ENCODE measurements at regions not wholly inside any gene's neighbourhood (a gene's known extent, or its start where the extent isn't known, plus 50 kb on each side); places are given as distances from the start of the nearest gene placed in this dataset.

DNA sequence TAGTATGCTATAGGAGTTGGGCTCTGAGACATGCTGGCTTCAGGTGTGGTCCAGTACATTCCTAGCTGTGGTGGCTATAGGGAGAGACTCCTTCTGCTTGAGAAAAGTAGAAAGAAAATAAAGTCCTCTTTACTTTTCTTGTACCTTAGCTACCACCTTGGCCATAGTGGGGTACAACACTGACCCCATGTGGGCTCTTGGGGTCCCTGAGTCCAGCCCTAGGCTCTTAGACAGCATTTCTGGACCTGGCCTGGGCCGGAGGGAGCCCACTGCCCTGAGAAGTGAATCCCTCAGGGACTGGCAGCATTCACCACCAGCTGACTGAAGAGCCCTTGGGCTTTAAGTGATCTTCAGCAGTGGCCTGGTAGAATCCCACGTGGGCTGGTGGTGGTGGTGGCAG lies 143.1 kb downstream of the SYT10 start:
- TF ChIP-seq, protein P1, sequence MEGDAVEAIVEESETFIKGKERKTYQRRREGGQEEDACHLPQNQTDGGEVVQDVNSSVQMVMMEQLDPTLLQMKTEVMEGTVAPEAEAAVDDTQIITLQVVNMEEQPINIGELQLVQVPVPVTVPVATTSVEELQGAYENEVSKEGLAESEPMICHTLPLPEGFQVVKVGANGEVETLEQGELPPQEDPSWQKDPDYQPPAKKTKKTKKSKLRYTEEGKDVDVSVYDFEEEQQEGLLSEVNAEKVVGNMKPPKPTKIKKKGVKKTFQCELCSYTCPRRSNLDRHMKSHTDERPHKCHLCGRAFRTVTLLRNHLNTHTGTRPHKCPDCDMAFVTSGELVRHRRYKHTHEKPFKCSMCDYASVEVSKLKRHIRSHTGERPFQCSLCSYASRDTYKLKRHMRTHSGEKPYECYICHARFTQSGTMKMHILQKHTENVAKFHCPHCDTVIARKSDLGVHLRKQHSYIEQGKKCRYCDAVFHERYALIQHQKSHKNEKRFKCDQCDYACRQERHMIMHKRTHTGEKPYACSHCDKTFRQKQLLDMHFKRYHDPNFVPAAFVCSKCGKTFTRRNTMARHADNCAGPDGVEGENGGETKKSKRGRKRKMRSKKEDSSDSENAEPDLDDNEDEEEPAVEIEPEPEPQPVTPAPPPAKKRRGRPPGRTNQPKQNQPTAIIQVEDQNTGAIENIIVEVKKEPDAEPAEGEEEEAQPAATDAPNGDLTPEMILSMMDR (IDR thresholded peaks at IDR 0.05; ENCODE audit: borderline replicate concordance, control extremely low read depth, extremely low read depth, insufficient read depth, missing control alignments) = no peak
- DNase-seq (ENCODE audit: low spot score) = no peak
- in situ Hi-C loops (cut with MboI; ENCODE audit: low sequenced_read_pairs, unreplicated experiment) = no loop called here

DNA sequence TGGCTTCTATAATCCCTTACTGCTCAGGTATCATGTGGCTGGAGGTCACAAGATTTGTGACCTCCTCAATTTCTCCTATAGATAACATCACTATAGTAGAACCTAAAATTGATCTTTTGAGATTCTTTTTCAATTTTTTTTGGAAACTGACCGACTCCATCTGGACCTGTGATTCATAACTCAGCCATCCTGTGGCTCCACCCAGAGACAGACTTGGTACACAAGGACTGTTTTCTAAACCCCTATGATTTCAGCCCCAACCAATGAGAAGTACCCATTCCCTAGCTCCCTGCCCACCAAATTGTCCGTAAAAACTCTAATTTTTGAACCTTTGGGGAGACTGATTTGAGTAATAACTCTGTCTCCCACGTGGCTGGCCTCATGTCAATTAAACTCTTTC lies 148.9 kb downstream of the SYT10 start:
- TF ChIP-seq, protein P1 (IDR thresholded peaks at IDR 0.05; ENCODE audit: borderline replicate concordance, control extremely low read depth, extremely low read depth, insufficient read depth, missing control alignments) = no peak
- in situ Hi-C loops (cut with MboI; ENCODE audit: low sequenced_read_pairs, unreplicated experiment) = no loop called here
- DNase-seq (ENCODE audit: low spot score) = no peak

DNA sequence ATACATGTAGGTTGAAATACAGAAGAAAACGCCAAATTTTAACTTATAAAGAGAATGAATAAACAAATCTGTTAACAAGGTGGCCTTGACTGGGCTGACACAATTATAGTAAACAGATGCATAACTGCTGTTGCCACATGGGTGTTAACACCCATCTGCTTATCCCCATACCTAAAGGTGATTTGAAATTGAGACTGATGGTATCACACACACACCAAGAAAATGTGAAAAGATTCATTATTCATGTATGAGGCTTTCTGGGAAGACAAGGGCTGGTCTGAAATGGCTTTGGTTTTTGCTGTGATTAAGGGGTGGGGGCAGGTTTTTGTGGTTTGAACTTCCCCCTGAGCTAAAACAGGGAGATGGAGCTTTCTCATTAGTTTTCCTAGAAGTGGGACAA lies 156.6 kb downstream of the SYT10 start:
- TF ChIP-seq, protein P1 (IDR thresholded peaks at IDR 0.05; ENCODE audit: borderline replicate concordance, control extremely low read depth, extremely low read depth, insufficient read depth, missing control alignments) = no peak
- in situ Hi-C loops (cut with MboI; ENCODE audit: low sequenced_read_pairs, unreplicated experiment) = no loop called here
- DNase-seq (ENCODE audit: low spot score) = no peak

DNA sequence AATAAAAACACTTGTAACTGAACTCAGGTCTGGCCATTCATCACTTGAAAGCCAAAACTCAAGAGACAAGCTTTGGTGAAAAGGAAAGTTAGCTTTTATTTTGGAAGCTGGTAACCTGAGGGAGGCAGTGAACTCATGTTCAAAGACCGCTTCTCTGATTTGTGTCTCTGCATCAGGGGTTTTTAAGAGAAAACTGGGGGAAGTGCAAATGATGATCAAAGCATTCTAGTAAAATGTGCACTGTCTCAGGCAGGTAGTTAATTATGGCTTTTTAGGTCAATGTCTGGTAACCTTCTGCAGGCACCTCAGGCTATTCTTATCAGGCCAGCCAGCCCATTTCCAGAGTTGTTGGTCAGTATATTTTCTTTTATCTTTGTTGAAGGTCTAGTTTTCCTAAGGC lies 162.2 kb downstream of the SYT10 start:
- TF ChIP-seq, protein P1 (IDR thresholded peaks at IDR 0.05; ENCODE audit: borderline replicate concordance, control extremely low read depth, extremely low read depth, insufficient read depth, missing control alignments) = no peak
- DNase-seq (ENCODE audit: low spot score) = no peak
- in situ Hi-C loops (cut with MboI; ENCODE audit: low sequenced_read_pairs, unreplicated experiment) = no loop called here

DNA sequence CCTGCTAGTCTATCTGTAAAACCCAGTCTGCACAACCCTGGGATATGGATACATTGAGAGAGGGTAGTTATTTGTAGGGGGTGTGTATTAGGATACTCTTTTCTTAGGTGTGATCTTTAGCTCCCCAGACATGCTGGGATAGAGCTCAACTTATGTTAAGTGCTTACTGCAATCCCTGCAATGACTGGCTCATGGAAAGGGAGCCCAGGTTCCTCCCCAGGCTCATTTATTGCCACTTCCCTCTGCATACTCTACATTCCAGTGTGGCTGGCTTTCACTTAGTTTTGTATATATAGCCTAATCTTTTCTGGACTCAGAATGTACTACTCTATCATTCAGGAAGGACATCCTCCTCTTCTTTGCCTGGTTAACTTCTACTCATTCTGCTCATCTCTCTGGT lies 172.0 kb downstream of the SYT10 start:
- TF ChIP-seq, protein P1 (IDR thresholded peaks at IDR 0.05; ENCODE audit: borderline replicate concordance, control extremely low read depth, extremely low read depth, insufficient read depth, missing control alignments) = no peak
- DNase-seq (ENCODE audit: low spot score) = no peak
- in situ Hi-C loops (cut with MboI; ENCODE audit: low sequenced_read_pairs, unreplicated experiment) = no loop called here

DNA sequence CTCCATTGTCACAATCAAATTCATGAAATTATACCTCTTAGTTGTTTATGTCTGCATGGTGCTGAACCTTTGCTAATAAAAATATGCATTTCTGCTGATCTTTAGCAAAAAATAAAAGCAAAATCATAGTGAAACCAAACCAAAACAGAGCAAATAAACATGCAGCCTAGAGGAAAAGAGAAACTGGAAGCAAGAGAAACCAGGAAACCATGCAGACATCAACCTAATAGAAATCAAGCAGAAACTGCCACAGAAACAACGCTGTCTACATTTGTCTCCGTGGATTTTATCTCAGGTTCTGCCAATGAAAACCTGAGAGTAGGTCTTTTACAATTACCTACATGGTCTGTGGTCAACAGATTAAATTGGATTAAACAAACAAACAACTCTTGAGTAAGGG lies 173.7 kb downstream of the SYT10 start:
- TF ChIP-seq, protein P1 (IDR thresholded peaks at IDR 0.05; ENCODE audit: borderline replicate concordance, control extremely low read depth, extremely low read depth, insufficient read depth, missing control alignments) = no peak
- in situ Hi-C loops (cut with MboI; ENCODE audit: low sequenced_read_pairs, unreplicated experiment) = no loop called here
- no peak for DNase-seq (ENCODE audit: low spot score)
